Sigmoid colon (tissue), 6 donors: ENCODE measurements at regions not wholly inside any gene's neighbourhood (a gene's known extent, or its start where the extent isn't known, plus 50 kb on each side); places are given as distances from the start of the nearest gene placed in this dataset.

Source experiments
- DNase-seq: peaks from one replicate; pipeline ENCODE4 v3.0.0-alpha.2; 2019
- H3K27ac ChIP-seq, 4 donors: fragments of 200-600 bp; sonication (generic); one replicate each; pipeline ENCODE4 v1.5.1; 2016 to 2019; ENCODE audit warnings: mild to moderate bottlenecking in 1 of 4
- H3K27me3 ChIP-seq, 3 donors: fragments of 200-600 bp; sonication (generic); one replicate each; pipeline ENCODE4 v1.5.1; 2019; ENCODE audit warnings: mild to moderate bottlenecking in 1 of 3
- H3K36me3 ChIP-seq, 4 donors: fragments of 200-600 bp; sonication (generic); one replicate each; pipeline ENCODE4 v1.5.1; 2016 to 2019
- H3K4me1 ChIP-seq, 4 donors: fragments of 200-600 bp; sonication (generic); one replicate each; pipeline ENCODE4 v1.5.1; 2017 to 2019
- H3K4me3 ChIP-seq, 4 donors: fragments of 200-600 bp; sonication (generic); one replicate each; pipeline ENCODE4 v1.5.1; 2017 to 2019; ENCODE audit warnings: mild to moderate bottlenecking in 2 of 4, moderate library complexity in 1 of 4
- H3K9me3 ChIP-seq, 4 donors: fragments of 200-600 bp in 3 of 4; sonication (generic) in 3 of 4; one replicate each; pipeline versions ENCODE4 v1.5.1 to v1.6.1; 2013 to 2019
- EP300 ChIP-seq, 4 donors: sonication (generic); formaldehyde crosslinking; IDR thresholded peaks; one replicate each; pipeline ENCODE4 v1.6.1; 2017; ENCODE audit warnings: antibody characterized with exemption in 4 of 4
- POLR2A ChIP-seq, 2 donors: fragments of 450-650 bp; IDR thresholded peaks; one replicate each; pipeline ENCODE4 v1.6.1; 2016; ENCODE audit warnings: antibody characterized with exemption in 2 of 2, mild to moderate bottlenecking in 2 of 2, moderate library complexity in 2 of 2
- POLR2AphosphoS5 ChIP-seq, 4 donors: sonication (generic); formaldehyde crosslinking; IDR thresholded peaks; one replicate each; pipeline ENCODE4 v1.6.1; 2017; ENCODE audit warnings: antibody characterized with exemption in 4 of 4
- WGBS, 2 donors: extraction: QIAGEN DNeasy Blood & Tissue Kit; methylation state at CpG; one replicate each; pipeline ENCODE4 v1.1.7; 2013; 5-methylcytosine and 5-hydroxymethylcytosine counted together
- intact Hi-C: fragments of 100-400 bp; cut with DNase I; formaldehyde crosslinking; loops from one replicate; pipeline ENCODE4 v1.15.1; 2023
- TF ChIP-seq, protein P1 (sequence below), 4 experiments: fragments of 450-650 bp in 3 of 4; fragments of 200-600 bp in 1 of 4; IDR thresholded peaks; one replicate each; pipeline ENCODE4 v1.5.1; 2016 to 2019; ENCODE audit warnings: antibody characterized with exemption in 4 of 4, mild to moderate bottlenecking in 3 of 4, moderate library complexity in 2 of 4
- donor health status: healthy with polysubstance abuse.
- donor health status: healthy.

DNA sequence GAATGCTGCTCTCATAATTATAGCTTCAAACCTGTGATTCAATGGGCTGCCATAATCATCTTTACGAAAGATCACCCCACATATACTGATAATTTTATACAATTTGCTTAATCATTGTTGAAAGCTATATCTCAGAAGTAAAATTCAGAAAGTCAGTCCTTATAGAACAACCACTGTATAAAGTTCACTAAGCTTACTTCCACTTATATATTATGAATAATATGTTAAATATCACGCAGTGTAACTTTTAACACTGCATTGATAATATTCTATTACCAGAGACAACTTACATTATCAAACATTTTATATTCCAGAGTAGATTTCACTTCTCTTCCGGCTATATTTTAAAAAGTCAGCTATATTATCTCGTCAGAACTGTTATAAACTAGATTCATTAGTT lies 550.1 kb upstream of the PCDH20 start:
- no peak for DNase-seq
- H3K27me3 ChIP-seq = no peaks in the 10 kb centered on the region
- H3K9me3 ChIP-seq = no peaks in the 10 kb centered on the region
- H3K27ac ChIP-seq = no peak overlapping the region
- WGBS, 2 donors = 83 to 85% methylated on average over 4 of the region's 4 CpGs
- H3K36me3 ChIP-seq = no peaks in the 10 kb centered on the region
- no peak for TF ChIP-seq POLR2AphosphoS5 (IDR thresholded peaks at IDR 0.05)
- TF ChIP-seq, protein P1, sequence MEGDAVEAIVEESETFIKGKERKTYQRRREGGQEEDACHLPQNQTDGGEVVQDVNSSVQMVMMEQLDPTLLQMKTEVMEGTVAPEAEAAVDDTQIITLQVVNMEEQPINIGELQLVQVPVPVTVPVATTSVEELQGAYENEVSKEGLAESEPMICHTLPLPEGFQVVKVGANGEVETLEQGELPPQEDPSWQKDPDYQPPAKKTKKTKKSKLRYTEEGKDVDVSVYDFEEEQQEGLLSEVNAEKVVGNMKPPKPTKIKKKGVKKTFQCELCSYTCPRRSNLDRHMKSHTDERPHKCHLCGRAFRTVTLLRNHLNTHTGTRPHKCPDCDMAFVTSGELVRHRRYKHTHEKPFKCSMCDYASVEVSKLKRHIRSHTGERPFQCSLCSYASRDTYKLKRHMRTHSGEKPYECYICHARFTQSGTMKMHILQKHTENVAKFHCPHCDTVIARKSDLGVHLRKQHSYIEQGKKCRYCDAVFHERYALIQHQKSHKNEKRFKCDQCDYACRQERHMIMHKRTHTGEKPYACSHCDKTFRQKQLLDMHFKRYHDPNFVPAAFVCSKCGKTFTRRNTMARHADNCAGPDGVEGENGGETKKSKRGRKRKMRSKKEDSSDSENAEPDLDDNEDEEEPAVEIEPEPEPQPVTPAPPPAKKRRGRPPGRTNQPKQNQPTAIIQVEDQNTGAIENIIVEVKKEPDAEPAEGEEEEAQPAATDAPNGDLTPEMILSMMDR (IDR thresholded peaks at IDR 0.05) = no peak
- no peak for TF ChIP-seq POLR2A (IDR thresholded peaks at IDR 0.05)
- no peak for TF ChIP-seq EP300 (IDR thresholded peaks at IDR 0.05)
- no peak overlapping the region for H3K4me3 ChIP-seq
- intact Hi-C loops = no loop called here
- no peaks in the 10 kb centered on the region for H3K4me1 ChIP-seq

DNA sequence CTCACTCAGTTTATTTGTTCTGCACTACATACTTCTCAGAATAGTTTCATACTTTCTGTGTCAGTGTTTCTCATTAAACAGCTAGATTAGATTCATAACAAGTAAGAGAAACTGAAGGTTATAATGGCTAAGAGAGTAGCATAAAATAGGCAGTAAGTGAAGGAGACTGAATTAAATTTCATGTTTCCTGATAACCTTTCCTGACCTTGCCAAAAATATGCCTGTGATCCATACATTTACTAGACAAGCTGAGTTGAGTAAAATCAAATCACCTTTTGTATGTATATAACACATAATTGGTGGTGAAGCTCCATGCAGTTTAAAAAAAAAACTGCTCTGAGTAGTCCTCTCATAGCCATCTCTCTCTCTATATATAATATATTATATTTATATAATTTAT lies 545.3 kb upstream of the PCDH20 start:
- H3K27ac ChIP-seq = no peak overlapping the region
- no peak for DNase-seq
- no peak for TF ChIP-seq EP300 (IDR thresholded peaks at IDR 0.05)
- TF ChIP-seq, protein P1 (IDR thresholded peaks at IDR 0.05) = no peak
- TF ChIP-seq POLR2A (IDR thresholded peaks at IDR 0.05) = no peak
- no peak for TF ChIP-seq POLR2AphosphoS5 (IDR thresholded peaks at IDR 0.05)
- H3K9me3 ChIP-seq = no peaks in the 10 kb centered on the region
- no peaks in the 10 kb centered on the region for H3K27me3 ChIP-seq
- intact Hi-C loops = no loop called here
- H3K4me1 ChIP-seq = no peaks in the 10 kb centered on the region
- H3K36me3 ChIP-seq = no peaks in the 10 kb centered on the region
- H3K4me3 ChIP-seq = no peak overlapping the region

- Histone ChIP-seq H3K36me3 (no peaks in the 10 kb centered on the region), H3K4me1 (no peaks in the 10 kb centered on the region), H3K9me3 (no peaks in the 10 kb centered on the region), H3K4me3 (no peak overlapping the region), H3K27me3 (no peaks in the 10 kb centered on the region), H3K27ac (no peak overlapping the region)
- no peak for DNase-seq
- 9 to 17% methylated on average over 3 of the region's 3 CpGs for WGBS, 2 donors
- intact Hi-C loops = loop anchor here (10.0 kb wide), 1 partner anchor 1509 kb away; no protein-coding TSS in a partner anchor
- TF ChIP-seq POLR2A (IDR thresholded peaks at IDR 0.05) = no peak
- TF ChIP-seq, protein P1 (IDR thresholded peaks at IDR 0.05) = peak in 2 of 4 experiments; percentile 12 to 18
Measured at GRCh38 chr13:61954092-61954491, 538.4 kb upstream of the PCDH20 start.

- TF ChIP-seq POLR2A (IDR thresholded peaks at IDR 0.05) (no peak), EP300 (IDR thresholded peaks at IDR 0.05) (no peak), POLR2AphosphoS5 (IDR thresholded peaks at IDR 0.05) (no peak)
- TF ChIP-seq, protein P1 (IDR thresholded peaks at IDR 0.05) = no peak
- Histone ChIP-seq H3K27ac (no peak overlapping the region), H3K9me3 (no peaks in the 10 kb centered on the region), H3K4me3 (no peak overlapping the region), H3K36me3 (no peaks in the 10 kb centered on the region), H3K27me3 (no peaks in the 10 kb centered on the region), H3K4me1 (no peaks in the 10 kb centered on the region)
- intact Hi-C loops = loop anchor here (10.0 kb wide), 1 partner anchor 1506 kb away; no protein-coding TSS in a partner anchor
- 86 to 88% methylated on average over 8 of the region's 8 CpGs for WGBS, 2 donors
- no peak for DNase-seq
Measured at GRCh38 chr13:61950828-61951227, 535.2 kb upstream of the PCDH20 start.

- Histone ChIP-seq H3K4me1 (no peaks in the 10 kb centered on the region), H3K4me3 (no peak overlapping the region), H3K36me3 (no peaks in the 10 kb centered on the region), H3K27me3 (no peaks in the 10 kb centered on the region), H3K27ac (no peak overlapping the region), H3K9me3 (no peaks in the 10 kb centered on the region)
- WGBS, 2 donors = 72 to 77% methylated on average over 7 of the region's 7 CpGs
- intact Hi-C loops = no loop called here
- TF ChIP-seq POLR2AphosphoS5 (IDR thresholded peaks at IDR 0.05) (no peak), EP300 (IDR thresholded peaks at IDR 0.05) (no peak), POLR2A (IDR thresholded peaks at IDR 0.05) (no peak)
- TF ChIP-seq, protein P1 (IDR thresholded peaks at IDR 0.05) = no peak
- no peak for DNase-seq
Measured at GRCh38 chr13:61944329-61944929, 528.8 kb upstream of the PCDH20 start.
